ENCODE measurements at regions not wholly inside any gene's neighbourhood (a gene's known extent, or its start where the extent isn't known, plus 50 kb on each side); places are given as distances from the start of the nearest gene placed in this dataset.

DNA sequence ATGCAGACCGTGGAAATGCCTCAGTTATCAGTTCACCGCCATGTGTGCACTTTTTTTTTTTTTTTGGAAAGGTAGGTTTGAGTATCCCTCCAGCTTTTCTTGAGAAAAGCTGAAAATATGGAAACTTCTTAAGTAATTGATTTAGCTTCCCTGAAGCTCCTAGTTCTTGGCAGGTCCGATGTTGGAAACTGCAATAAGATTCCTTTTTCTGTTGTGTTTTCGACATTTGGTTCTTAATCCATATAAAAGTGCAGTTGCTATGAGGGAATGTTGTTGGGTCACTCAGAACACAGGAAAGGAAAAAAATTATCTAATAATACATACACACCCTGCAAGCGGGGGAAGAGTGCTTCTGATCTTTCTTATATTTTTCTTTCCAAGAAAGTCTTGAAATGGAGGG, 665.2 kb downstream of the INHBA start:
- Mint-ChIP-seq H3K9me3 (peaks cover 8% of the 10 kb centered on the region), H3K36me3 (ENCODE audit: low read depth) (no peaks in the 10 kb centered on the region), H3K4me3 (no peak overlapping the region), H3K27ac (no peak overlapping the region), H3K4me1 (no peaks in the 10 kb centered on the region), H3K27me3 (no peaks in the 10 kb centered on the region)
- POLR2A ChIA-PET = no interaction called here
- CTCF ChIA-PET = no interaction called here
- DNase-seq = no peak

DNA sequence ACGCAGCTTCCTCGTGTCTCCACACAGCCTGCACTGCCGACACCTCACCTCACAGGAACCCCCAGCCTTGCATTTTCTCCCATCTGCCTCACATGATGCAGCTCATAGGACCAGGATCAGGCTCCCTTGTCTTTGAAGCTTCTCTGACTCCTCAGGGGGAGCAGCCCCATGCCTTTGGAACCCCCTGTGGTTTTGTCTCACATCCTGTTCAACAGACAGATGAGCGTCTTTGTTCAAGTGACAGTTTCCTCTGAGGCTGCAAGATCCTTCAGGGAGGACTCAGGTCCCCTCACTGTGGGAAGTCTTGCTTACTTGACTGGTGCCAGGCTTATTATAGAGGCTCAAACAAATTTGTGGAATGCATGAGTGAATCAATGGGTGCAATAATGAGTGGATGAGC, 667.1 kb downstream of the INHBA start:
- H3K4me3 Mint-ChIP-seq = no peak overlapping the region

DNA sequence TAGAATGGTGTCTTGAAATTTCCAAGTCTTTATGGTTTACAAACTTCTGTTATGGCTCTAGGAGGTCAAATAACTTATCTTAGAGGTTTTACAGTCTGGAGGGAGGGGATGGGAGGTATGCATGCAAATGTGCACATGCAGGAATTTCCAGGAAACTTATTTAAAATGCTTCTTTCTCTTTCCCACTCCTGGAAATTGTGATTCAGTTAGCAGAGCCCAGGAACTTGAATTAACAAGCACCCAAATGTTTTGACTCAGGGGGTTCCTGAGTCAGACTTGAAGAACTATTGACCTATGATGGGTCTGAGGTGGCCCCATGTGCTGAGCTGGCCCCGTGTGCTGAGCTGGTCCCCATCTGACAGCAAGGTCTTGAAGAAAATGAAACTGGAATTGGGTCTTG, 669.4 kb downstream of the INHBA start:
- no peaks in the 10 kb centered on the region for H3K27me3 Mint-ChIP-seq
- CTCF ChIA-PET = no interaction called here
- H3K4me1 Mint-ChIP-seq = no peaks in the 10 kb centered on the region
- H3K9me3 Mint-ChIP-seq = peaks cover 4% of the 10 kb centered on the region
- no peaks in the 10 kb centered on the region for H3K36me3 Mint-ChIP-seq (ENCODE audit: low read depth)
- H3K4me3 Mint-ChIP-seq = no peak overlapping the region
- POLR2A ChIA-PET = no interaction called here
- DNase-seq = no peak
- H3K27ac Mint-ChIP-seq = no peak overlapping the region

More for the DNA sequence above, 667.1 kb downstream of the INHBA start:
- ChIA-PET POLR2A (no interaction called here), CTCF (no interaction called here)
- Mint-ChIP-seq H3K9me3 (peaks cover 6% of the 10 kb centered on the region), H3K4me1 (no peaks in the 10 kb centered on the region), H3K36me3 (ENCODE audit: low read depth) (no peaks in the 10 kb centered on the region), H3K27me3 (no peaks in the 10 kb centered on the region), H3K27ac (no peak overlapping the region)
- no peak for DNase-seq

DNA sequence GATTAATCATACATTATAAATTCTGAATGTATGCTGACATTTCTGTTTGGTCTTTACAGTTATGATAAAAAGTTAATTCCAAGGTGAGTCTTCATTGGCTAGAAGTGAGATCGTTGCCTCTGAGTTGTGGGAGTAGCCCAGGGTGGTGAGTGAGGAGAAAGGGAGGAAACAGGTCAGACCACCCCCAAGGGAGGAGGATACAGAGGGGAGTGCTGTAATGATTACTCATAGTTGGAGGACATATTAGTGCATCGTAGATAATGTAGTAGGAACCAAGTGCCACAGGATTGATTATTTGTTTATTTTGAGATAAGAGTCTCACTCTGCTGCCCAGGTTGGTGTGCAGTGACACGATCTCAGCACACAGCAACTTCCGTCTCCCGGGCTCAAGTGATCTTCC, 672.2 kb downstream of the INHBA start:
- no peak for DNase-seq
- Mint-ChIP-seq H3K27ac (no peak overlapping the region), H3K36me3 (ENCODE audit: low read depth) (no peaks in the 10 kb centered on the region), H3K9me3 (peaks cover 8% of the 10 kb centered on the region), H3K4me1 (no peaks in the 10 kb centered on the region), H3K27me3 (no peaks in the 10 kb centered on the region), H3K4me3 (no peak overlapping the region)
- CTCF ChIA-PET = no interaction called here
- POLR2A ChIA-PET = no interaction called here

DNA sequence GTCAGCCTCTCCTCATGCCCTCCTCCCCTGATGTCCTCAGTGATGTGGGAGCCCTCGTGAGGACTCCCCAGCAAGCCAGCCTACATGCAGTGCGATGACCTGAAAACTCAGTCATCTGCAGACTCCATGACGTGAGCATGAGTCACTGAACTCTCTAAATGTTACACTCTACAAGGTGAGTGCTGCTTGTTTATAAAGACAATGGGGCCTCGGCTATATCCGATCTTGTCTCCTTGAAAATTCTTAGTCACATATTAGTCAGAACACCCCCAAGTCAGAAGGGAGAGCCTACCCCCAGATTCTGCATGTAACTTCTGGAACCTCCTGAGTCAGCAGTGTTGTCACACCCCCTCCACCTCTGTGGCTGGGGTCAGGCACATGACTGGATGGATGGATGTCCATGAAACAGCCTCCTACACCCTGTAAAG, 673.8 kb downstream of the INHBA start:
- Mint-ChIP-seq H3K4me1 (no peaks in the 10 kb centered on the region), H3K27me3 (no peaks in the 10 kb centered on the region), H3K27ac (no peak overlapping the region), H3K4me3 (no peak overlapping the region), H3K9me3 (peaks cover 8% of the 10 kb centered on the region), H3K36me3 (ENCODE audit: low read depth) (no peaks in the 10 kb centered on the region)
- POLR2A ChIA-PET = no interaction called here
- CTCF ChIA-PET = no interaction called here
- DNase-seq = no peak

DNA sequence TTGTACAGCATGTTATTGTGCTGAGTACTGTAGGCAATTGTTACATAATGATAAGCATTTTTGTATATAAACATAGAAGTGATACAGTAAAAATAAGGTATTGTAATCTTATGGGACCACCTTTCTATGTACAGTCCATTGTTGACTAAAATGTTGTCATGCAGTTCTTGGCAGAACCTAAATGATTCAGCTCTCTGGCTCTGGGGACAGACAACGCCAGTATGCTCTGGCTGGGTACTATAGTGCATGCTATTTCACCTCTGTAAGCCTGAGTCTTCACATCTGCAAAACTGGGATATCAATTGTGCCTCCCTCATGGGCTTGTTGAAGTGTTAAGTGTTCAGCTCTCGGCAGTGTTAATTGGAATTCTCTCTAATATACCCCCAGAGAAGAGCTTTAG, 674.3 kb downstream of the INHBA start:
- CTCF ChIA-PET = no interaction called here
- POLR2A ChIA-PET = no interaction called here
- H3K4me1 Mint-ChIP-seq = no peaks in the 10 kb centered on the region
- peaks cover 4% of the 10 kb centered on the region for H3K9me3 Mint-ChIP-seq
- no peaks in the 10 kb centered on the region for H3K27me3 Mint-ChIP-seq
- no peak overlapping the region for H3K4me3 Mint-ChIP-seq
- H3K27ac Mint-ChIP-seq = no peak overlapping the region
- H3K36me3 Mint-ChIP-seq (ENCODE audit: low read depth) = no peaks in the 10 kb centered on the region
- DNase-seq = no peak

DNA sequence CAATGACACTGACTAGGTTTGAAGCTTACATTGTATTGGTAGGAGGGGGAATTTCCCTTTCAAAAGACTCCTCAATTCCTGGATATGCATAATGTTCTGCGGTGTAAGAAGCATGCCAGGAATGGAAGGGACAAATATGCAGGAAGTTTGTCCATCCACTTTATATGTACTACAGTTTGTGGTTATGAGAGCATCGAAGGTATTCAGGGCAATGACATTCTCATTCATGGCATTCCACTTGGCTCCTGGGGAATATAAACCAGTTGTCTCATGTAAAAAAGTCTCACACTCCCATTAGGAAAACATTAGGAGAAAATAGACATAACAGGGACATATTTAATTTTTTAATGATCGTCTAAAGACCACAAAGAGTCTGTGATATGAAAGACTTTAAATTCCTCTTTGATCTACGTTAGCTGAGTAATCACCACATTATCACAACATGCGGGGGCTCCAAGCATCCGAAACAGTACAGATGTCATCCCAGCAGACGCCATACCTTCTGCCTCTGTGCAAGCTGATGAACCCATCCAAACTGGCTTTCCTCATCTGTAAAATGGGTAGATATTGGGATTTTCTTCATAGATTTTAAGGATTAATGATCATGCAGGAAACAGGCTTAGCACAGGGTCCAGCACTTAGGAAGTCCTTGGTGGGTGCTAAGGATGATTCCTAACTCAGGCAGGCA, 675.3 kb downstream of the INHBA start:
- Mint-ChIP-seq H3K27me3 (no peaks in the 10 kb centered on the region), H3K9me3 (peaks cover 4% of the 10 kb centered on the region), H3K27ac (no peak overlapping the region), H3K36me3 (ENCODE audit: low read depth) (no peaks in the 10 kb centered on the region), H3K4me1 (no peaks in the 10 kb centered on the region), H3K4me3 (no peak overlapping the region)
- DNase-seq = no peak
- ChIA-PET CTCF (no interaction called here), POLR2A (no interaction called here)

DNA sequence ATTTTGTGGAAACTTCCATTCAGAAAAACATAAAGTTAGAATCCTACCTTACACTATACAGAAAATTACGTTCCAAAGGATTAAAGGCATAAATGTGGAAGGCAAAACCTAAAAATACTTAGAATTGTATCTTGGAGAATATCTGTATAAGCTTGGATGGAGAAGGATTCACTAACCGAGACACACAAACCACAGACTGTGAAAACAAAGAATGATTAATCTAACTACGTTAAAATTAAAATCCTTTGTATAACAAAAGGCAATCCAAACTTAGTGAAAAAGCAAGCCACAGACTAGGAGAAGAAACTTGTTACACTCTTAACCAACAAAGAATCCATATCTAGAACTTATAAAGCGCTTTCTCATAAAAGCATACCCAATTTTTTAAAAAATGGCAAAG, 678.8 kb downstream of the INHBA start:
- no peak overlapping the region for H3K4me3 Mint-ChIP-seq
- peaks cover 7% of the 10 kb centered on the region for H3K9me3 Mint-ChIP-seq
- POLR2A ChIA-PET = no interaction called here

DNA sequence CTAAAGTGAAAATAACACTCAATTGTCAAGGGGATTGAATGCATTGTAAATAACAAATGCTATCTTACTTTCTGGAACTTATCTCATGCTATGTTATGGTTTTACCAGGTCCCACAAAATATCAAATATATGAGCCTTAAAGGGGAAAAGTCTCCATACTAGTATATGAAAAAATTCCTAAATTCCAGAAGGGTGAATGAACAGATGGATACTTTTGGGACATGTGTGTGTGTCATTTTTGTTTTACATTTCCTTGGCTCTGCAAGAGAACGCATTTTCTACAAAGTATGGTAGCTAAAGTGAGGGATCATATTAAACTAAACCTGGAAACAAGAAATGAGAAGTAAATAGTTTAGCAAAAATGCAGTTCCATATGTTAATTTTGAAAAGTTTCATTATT, 682.8 kb downstream of the INHBA start:
- DNase-seq = no peak
- Mint-ChIP-seq H3K36me3 (ENCODE audit: low read depth) (no peaks in the 10 kb centered on the region), H3K4me3 (no peak overlapping the region), H3K9me3 (peaks cover 2% of the 10 kb centered on the region), H3K4me1 (no peaks in the 10 kb centered on the region), H3K27me3 (no peaks in the 10 kb centered on the region), H3K27ac (no peak overlapping the region)
- ChIA-PET CTCF (no interaction called here), POLR2A (no interaction called here)

More for the DNA sequence above, 678.8 kb downstream of the INHBA start:
- Mint-ChIP-seq H3K27ac (no peak overlapping the region), H3K36me3 (ENCODE audit: low read depth) (no peaks in the 10 kb centered on the region), H3K4me1 (no peaks in the 10 kb centered on the region), H3K27me3 (no peaks in the 10 kb centered on the region)
- DNase-seq = no peak
- CTCF ChIA-PET = no interaction called here

DNA sequence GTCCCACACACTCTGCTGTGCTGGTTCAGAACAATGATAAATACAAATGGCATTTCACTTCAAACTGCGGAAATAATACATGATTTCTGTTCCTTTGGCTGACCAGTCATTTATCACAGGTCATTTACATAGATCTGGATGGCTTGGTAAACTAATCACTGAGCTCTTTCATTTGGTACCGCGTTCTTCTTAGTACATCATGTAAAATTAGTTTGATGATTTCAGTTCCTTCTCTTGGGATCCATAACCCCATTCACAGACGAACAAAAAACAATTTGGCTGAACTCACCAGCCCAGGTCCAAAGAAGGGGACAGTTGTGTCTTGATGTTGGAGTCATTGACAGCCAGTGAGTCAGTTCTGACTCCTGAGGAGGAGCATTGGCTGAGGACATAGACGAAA, 689.8 kb downstream of the INHBA start:
- ChIA-PET POLR2A (no interaction called here), CTCF (interaction anchor here (1.4 kb wide), 1 partner anchor 10 kb away, joined by 4 read pairs; no protein-coding TSS in a partner anchor)
- H3K36me3 Mint-ChIP-seq (ENCODE audit: low read depth) = no peaks in the 10 kb centered on the region
- H3K27ac Mint-ChIP-seq = no peak overlapping the region
- no peaks in the 10 kb centered on the region for H3K27me3 Mint-ChIP-seq
- no peaks in the 10 kb centered on the region for H3K4me1 Mint-ChIP-seq
- no peak for DNase-seq
- H3K4me3 Mint-ChIP-seq = no peak overlapping the region
- H3K9me3 Mint-ChIP-seq = peaks cover 11% of the 10 kb centered on the region

DNA sequence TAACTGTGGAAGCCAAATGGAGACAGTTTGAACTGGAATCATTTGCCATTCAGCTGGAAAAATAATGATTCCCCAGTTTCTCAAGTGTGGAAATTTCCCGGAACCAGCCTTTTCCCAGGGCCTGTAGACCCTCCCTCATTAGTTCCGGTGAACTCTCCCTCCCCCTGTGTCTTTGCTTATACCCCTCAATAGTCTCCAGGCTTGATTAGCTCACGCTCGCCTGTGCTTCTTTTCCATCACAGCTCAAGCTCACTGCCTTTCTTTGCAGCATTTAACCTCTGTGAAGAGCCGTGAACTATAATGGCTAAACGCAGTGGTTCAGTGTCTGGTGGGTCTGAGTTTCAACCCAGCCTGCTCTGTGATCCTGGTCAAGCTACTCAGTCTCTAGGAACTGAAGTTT, 690.8 kb downstream of the INHBA start:
- POLR2A ChIA-PET = no interaction called here
- H3K27me3 Mint-ChIP-seq = no peaks in the 10 kb centered on the region
- no peak overlapping the region for H3K27ac Mint-ChIP-seq
- peaks cover 15% of the 10 kb centered on the region for H3K9me3 Mint-ChIP-seq
- no peaks in the 10 kb centered on the region for H3K36me3 Mint-ChIP-seq (ENCODE audit: low read depth)
- CTCF ChIA-PET = interaction anchor here (1.4 kb wide), 1 partner anchor 9 kb away, joined by 4 read pairs; no protein-coding TSS in a partner anchor
- no peak overlapping the region for H3K4me3 Mint-ChIP-seq
- no peaks in the 10 kb centered on the region for H3K4me1 Mint-ChIP-seq
- no peak for DNase-seq

DNA sequence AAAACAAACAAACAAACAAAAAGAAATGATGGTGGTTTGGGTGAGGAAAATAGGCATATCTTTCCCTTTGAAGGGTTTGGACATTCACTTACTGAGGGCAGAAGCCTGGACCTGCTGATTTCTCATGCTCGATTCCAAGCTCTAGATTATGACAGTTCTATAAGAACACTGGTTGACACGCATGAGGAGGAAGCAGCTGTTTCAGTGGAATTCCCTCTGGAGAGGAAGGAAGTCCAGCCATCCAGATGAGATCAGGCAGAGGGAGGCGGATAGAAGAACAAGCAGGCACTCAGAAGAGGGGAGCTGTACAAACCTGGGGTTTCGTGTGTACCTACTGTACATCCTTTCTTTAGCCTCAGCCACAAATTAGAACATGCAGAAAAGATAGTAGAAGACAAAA, 691.9 kb downstream of the INHBA start:
- ChIA-PET CTCF (no interaction called here), POLR2A (no interaction called here)
- Mint-ChIP-seq H3K27ac (no peak overlapping the region), H3K36me3 (ENCODE audit: low read depth) (no peaks in the 10 kb centered on the region), H3K4me3 (no peak overlapping the region), H3K9me3 (peaks cover 15% of the 10 kb centered on the region), H3K4me1 (no peaks in the 10 kb centered on the region), H3K27me3 (no peaks in the 10 kb centered on the region)
- DNase-seq = no peak

DNA sequence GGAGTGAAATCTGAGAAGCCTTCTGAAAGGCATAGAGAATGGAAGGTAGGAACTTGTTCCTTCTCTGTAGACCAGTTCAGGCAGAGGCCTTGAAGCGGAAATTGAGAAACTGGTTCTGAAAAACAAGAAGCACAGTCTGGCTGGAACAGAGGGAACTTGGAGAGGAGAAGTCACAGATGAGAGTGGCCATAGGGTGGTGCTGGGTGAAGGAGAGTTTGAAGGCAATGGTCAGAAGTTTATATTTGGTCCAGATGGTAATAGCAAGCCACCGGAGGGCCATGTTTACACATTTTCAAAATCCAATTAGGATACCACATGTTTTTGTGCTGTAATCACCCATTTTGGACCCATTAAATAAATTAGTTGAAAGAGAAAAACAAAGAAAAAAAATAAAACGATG, 692.5 kb downstream of the INHBA start:
- Mint-ChIP-seq H3K27me3 (no peaks in the 10 kb centered on the region), H3K4me3 (no peak overlapping the region), H3K9me3 (peaks cover 15% of the 10 kb centered on the region), H3K36me3 (ENCODE audit: low read depth) (no peaks in the 10 kb centered on the region), H3K27ac (no peak overlapping the region), H3K4me1 (no peaks in the 10 kb centered on the region)
- ChIA-PET POLR2A (no interaction called here), CTCF (no interaction called here)
- no peak for DNase-seq

DNA sequence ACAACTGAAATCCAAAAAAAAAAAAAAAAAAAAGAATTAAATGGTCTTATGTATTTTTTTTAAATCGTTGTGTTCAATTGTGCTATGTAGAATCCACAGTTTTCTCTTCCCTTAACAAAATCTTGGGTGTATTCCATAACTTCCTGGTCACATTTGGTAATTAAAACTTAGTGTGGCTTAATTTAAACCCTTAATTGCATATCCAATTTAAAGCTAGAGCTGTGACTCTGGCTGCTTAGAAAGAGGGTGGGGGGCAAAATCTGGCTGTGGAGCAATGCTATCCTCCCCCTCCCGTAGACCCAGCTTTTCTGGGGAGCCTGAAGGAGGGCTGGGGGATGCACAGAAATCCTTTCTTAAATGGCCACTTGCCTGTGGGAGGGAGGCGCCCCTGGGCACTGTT, 695.1 kb downstream of the INHBA start:
- Mint-ChIP-seq H3K27ac (no peak overlapping the region), H3K4me3 (no peak overlapping the region), H3K4me1 (no peaks in the 10 kb centered on the region), H3K36me3 (ENCODE audit: low read depth) (no peaks in the 10 kb centered on the region), H3K27me3 (no peaks in the 10 kb centered on the region), H3K9me3 (peaks cover 15% of the 10 kb centered on the region)
- no peak for DNase-seq
- POLR2A ChIA-PET = no interaction called here
- CTCF ChIA-PET = no interaction called here

DNA sequence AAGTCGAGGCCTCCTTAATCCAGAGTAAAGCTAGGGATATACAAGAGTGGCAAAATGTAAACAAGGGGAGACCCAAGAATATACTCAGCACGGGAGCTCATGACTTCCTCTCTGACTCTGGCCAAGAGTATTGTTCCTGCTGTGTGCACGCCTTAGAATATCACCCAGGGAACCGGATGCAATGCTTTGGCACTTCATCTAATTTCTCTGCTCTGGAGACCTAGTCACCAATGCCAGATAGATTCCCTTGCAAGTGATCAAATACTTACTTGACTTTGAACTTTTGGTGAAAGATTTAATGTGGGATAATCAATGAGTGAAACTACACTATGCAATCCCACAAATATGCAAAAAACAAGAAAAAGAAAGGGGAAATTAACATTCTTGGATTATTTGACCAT, 695.5 kb downstream of the INHBA start:
- ChIA-PET CTCF (no interaction called here), POLR2A (no interaction called here)
- Mint-ChIP-seq H3K36me3 (ENCODE audit: low read depth) (no peaks in the 10 kb centered on the region), H3K4me3 (no peak overlapping the region), H3K27ac (no peak overlapping the region), H3K27me3 (no peaks in the 10 kb centered on the region), H3K9me3 (peaks cover 15% of the 10 kb centered on the region), H3K4me1 (no peaks in the 10 kb centered on the region)
- DNase-seq = no peak
